Uterus (tissue), 2 donors: ENCODE measurements at regions not wholly inside any gene's neighbourhood (a gene's known extent, or its start where the extent isn't known, plus 50 kb on each side); places are given as distances from the start of the nearest gene placed in this dataset.

Source experiments
- CTCF ChIP-seq, 4 experiments: fragments of 200-600 bp in 2 of 4; fragments of 450-650 bp in 2 of 4; sonication (generic) in 2 of 4; IDR thresholded peaks; one replicate each; pipeline ENCODE4 v1.5.1; 2016 to 2019; ENCODE audit warnings: antibody characterized with exemption in 4 of 4, mild to moderate bottlenecking in 2 of 4, moderate library complexity in 1 of 4
- POLR2A ChIP-seq, 2 donors: fragments of 450-650 bp; IDR thresholded peaks; one replicate each; pipeline ENCODE4 v1.6.1; 2016; ENCODE audit warnings: antibody characterized with exemption in 2 of 2, mild to moderate bottlenecking in 1 of 2, moderate library complexity in 1 of 2

DNA sequence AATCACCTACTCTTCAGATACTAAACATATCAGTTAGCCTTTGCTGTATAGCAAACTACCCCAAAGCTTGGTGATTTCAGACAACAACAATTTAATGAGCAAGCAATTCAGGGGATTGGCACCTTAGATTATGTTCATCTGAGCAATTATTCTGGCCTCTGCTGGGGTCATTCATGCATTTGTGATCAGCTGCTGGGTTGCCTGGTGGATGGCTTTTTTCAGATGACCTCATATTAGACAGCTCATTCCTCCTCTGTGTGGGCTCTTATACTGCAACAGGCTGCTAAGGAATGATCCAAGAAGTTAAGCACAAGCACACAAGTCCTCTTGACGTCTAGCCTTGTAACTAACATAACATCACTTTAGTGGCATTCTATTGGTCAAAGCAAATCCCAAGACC, 153.0 kb upstream of the PPP1R2C start:
- TF ChIP-seq CTCF (IDR thresholded peaks at IDR 0.05) (no peak), POLR2A (IDR thresholded peaks at IDR 0.05) (no peak)
